PC-9 (cell line): ENCODE measurements at regions not wholly inside any gene's neighbourhood (a gene's known extent, or its start where the extent isn't known, plus 50 kb on each side); places are given as distances from the start of the nearest gene placed in this dataset.

ENCODE experiments used
- CTCF ChIP-seq: fragments of 200-600 bp; sonication (generic); conservative IDR thresholded peaks from 2 replicates; pipeline ENCODE4 v1.6.1; 2017; ENCODE audit warnings: mixed run types, antibody characterized with exemption, mild to moderate bottlenecking, moderate library complexity
- EZH2 ChIP-seq: fragments of 200-600 bp; sonication (generic); IDR thresholded peaks from 2 replicates; pipeline ENCODE4 v1.8.0; 2017; ENCODE audit warnings: antibody characterized with exemption, low read depth

GRCh38 chr6:114892211-114892610, 549.4 kb upstream of the HS3ST5 start:
- TF ChIP-seq CTCF (no peak), EZH2 (no peak)
